Stimulated activated CD4-positive, alpha-beta T cell treated with anti-CD3 and anti-CD28 coated beads, Interleukin-12 subunit alpha, Interleukin-12 subunit beta, amount 100 ng/mL, for 24 hours (primary cell): ENCODE measurements at regions not wholly inside any gene's neighbourhood (a gene's known extent, or its start where the extent isn't known, plus 50 kb on each side); places are given as distances from the start of the nearest gene placed in this dataset.

ENCODE experiments used
- DNase-seq, 2 experiments: peaks; one replicate each; pipeline ENCODE4 v3.0.0-alpha.2; 2020; ENCODE audit warnings: low read depth in 2 of 2

GRCh38 chr11:123303924-123304323 is 108.9 kb upstream of the CLMP start:
- DNase-seq = no peak

- DNase-seq = peak in 1 of 2 experiments; percentile 15
Observed at GRCh38 chr11:123302751-123303195, 107.7 kb upstream of the CLMP start.

GRCh38 chr11:123301696-123302400 is 106.8 kb upstream of the CLMP start:
- DNase-seq = peak; percentile 51 to 70

- DNase-seq = no peak
Observed at GRCh38 chr11:123301013-123301591, 106.1 kb upstream of the CLMP start.

- DNase-seq = no peak
Observed at GRCh38 chr11:123299721-123300120, 104.7 kb upstream of the CLMP start.

- DNase-seq = no peak
Observed at GRCh38 chr11:123298488-123299447, 103.7 kb upstream of the CLMP start.

- DNase-seq = no peak
Observed at GRCh38 chr11:123292647-123293046, 97.6 kb upstream of the CLMP start.

GRCh38 chr11:123291201-123291869 is 96.3 kb upstream of the CLMP start:
- DNase-seq = no peak

GRCh38 chr11:123286761-123287160 is 91.7 kb upstream of the CLMP start:
- DNase-seq = no peak

GRCh38 chr11:123286255-123286654 is 91.2 kb upstream of the CLMP start:
- no peak for DNase-seq

- DNase-seq = no peak
Observed at GRCh38 chr11:123284454-123284853, 89.4 kb upstream of the CLMP start.

GRCh38 chr11:123282597-123282996 is 87.5 kb upstream of the CLMP start:
- DNase-seq = no peak

- no peak for DNase-seq
Observed at GRCh38 chr11:123273616-123274015, 78.6 kb upstream of the CLMP start.

GRCh38 chr11:123272565-123272964 is 77.5 kb upstream of the CLMP start:
- no peak for DNase-seq

GRCh38 chr11:123268156-123268555 is 73.1 kb upstream of the CLMP start:
- DNase-seq = no peak

- DNase-seq = no peak
Observed at GRCh38 chr11:123265951-123266350, 70.9 kb upstream of the CLMP start.

GRCh38 chr11:123264431-123264780 is 69.4 kb upstream of the CLMP start:
- DNase-seq = no peak

- peak; percentile 26 to 75 for DNase-seq
Observed at GRCh38 chr11:123261345-123262106, 66.5 kb upstream of the CLMP start.

- no peak for DNase-seq
Observed at GRCh38 chr11:123260511-123261211, 65.6 kb upstream of the CLMP start.

- no peak for DNase-seq
Observed at GRCh38 chr11:123258877-123259276, 63.8 kb upstream of the CLMP start.

- DNase-seq = no peak
Observed at GRCh38 chr11:123257370-123257769, 62.3 kb upstream of the CLMP start.
